A673 (cell line): ENCODE measurements at regions not wholly inside any gene's neighbourhood (a gene's known extent, or its start where the extent isn't known, plus 50 kb on each side); places are given as distances from the start of the nearest gene placed in this dataset.

Experiments used
- BruUV-seq: library from RNA; stranded (reverse); fragments of 400-500 nt; replicated peaks from 2 replicates; lab custom pipeline; 2021; lab: Mats Ljungman, UMichigan
- CTCF ChIA-PET: fragments of 300-600 bp; sonication (Branson Sonifier 250); formaldehyde crosslinking; loops from one replicate; lab custom pipeline; 2022; ENCODE audit warnings: antibody characterized with exemption; lab: Charles Lee
- POLR2A ChIA-PET: fragments of 300-600 bp; sonication (Branson Sonifier 250); formaldehyde crosslinking; loops from one replicate; lab custom pipeline; 2022; ENCODE audit warnings: antibody characterized with exemption; ENCODE audit not compliant: low non-redundant PET; lab: Charles Lee
- DNase-seq: peaks from one replicate; pipeline ENCODE4 v3.0.0-alpha.2; 2015; ENCODE audit warnings: low spot score
- H3K27ac ChIP-seq: fragments of 200-600 bp; sonication (generic); 2 replicates; pipeline ENCODE4 v1.5.1; 2016; ENCODE audit warnings: mixed run types, low read depth, mild to moderate bottlenecking, mixed read lengths, antibody characterized with exemption, low read length; ENCODE audit not compliant: poor library complexity, severe bottlenecking
- H3K27me3 ChIP-seq: fragments of 200-600 bp; sonication (generic); replicated peaks from 2 replicates; pipeline ENCODE4 v1.6.1; 2017; ENCODE audit warnings: mixed run types, low read depth, mild to moderate bottlenecking, mixed read lengths, antibody characterized with exemption, low read length; ENCODE audit not compliant: insufficient read depth, poor library complexity
- H3K36me3 ChIP-seq: fragments of 200-600 bp; sonication (generic); 2 replicates; pipeline ENCODE4 v1.6.1; 2016; ENCODE audit warnings: mixed run types, mild to moderate bottlenecking, mixed read lengths, antibody characterized with exemption, low read length; ENCODE audit not compliant: insufficient read depth, poor library complexity, severe bottlenecking
- H3K4me1 ChIP-seq: fragments of 200-600 bp; sonication (generic); 2 replicates; pipeline ENCODE4 v1.6.1; 2017; ENCODE audit warnings: mixed run types, mild to moderate bottlenecking, mixed read lengths, antibody characterized with exemption, low read length; ENCODE audit not compliant: insufficient read depth, poor library complexity, severe bottlenecking
- H3K4me3 ChIP-seq: fragments of 200-600 bp; sonication (generic); 2 replicates; pipeline ENCODE4 v1.5.1; 2016; ENCODE audit warnings: low read depth, mixed run types, mild to moderate bottlenecking, mixed read lengths, low read length; ENCODE audit not compliant: poor library complexity, severe bottlenecking
- H3K9me3 ChIP-seq: fragments of 200-600 bp; sonication (generic); 2 replicates; pipeline ENCODE4 v1.6.1; 2016; ENCODE audit warnings: mixed run types, low read depth, mild to moderate bottlenecking, mixed read lengths, antibody characterized with exemption, low read length; ENCODE audit not compliant: poor library complexity, severe bottlenecking
- CTCF ChIP-seq: fragments of 300-800, 200-600 bp; sonication (generic); conservative IDR thresholded peaks from 2 replicates; pipeline ENCODE4 v1.5.1; 2017; ENCODE audit warnings: low read depth, mild to moderate bottlenecking, antibody characterized with exemption, low read length, moderate library complexity, mixed read lengths
- EZH2 ChIP-seq: fragments of 200-600 bp; sonication (generic); IDR thresholded peaks from 2 replicates; pipeline ENCODE4 v1.6.1; 2017; ENCODE audit warnings: borderline replicate concordance, low read depth, mild to moderate bottlenecking, mixed read lengths, antibody characterized with exemption, low read length; ENCODE audit not compliant: poor library complexity, severe bottlenecking
- intact Hi-C: fragments of 100-400 bp; cut with micrococcal nuclease; formaldehyde crosslinking; loops from one replicate; pipeline ENCODE4 v1.10.0; 2022; ENCODE audit not compliant: unreplicated experiment

DNA sequence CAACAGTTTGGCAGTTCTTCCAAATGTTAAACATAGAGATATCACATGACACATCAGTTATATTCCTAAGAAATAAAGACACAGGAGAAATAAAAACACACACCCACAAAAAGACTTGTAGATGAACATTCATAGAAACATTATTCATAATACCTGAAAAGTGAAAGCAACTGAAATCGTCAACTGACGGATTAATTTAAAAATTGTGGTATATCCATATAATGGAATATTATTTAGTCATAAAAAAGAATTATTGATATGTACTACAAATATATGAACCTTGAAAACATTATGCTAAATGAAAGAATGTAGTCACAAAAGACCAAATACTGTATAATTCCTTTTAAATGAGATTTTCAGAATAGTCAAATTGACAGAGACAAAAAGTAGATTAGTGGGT, 330.2 kb upstream of the CD180 start:
- intact Hi-C loops, result no loop called here
- TF ChIP-seq EZH2, result no peak
- TF ChIP-seq CTCF, result no peak
- Histone ChIP-seq H3K27ac (no peak overlapping the region), H3K27me3 (no peaks in the 10 kb centered on the region), H3K4me1 (no peaks in the 10 kb centered on the region), H3K36me3 (no peaks in the 10 kb centered on the region), H3K9me3 (peaks cover 8% of the 10 kb centered on the region), H3K4me3 (no peak overlapping the region)
- ChIA-PET POLR2A (no interaction called here), CTCF (no interaction called here)
- DNase-seq, result no peak
- no TSS peak for BruUV-seq

GRCh38 chr5:67520161-67520908, 323.7 kb upstream of the CD180 start:
- ChIA-PET CTCF (no interaction called here), POLR2A (no interaction called here)
- DNase-seq, result no peak
- H3K27ac ChIP-seq, result no peak overlapping the region
- H3K36me3 ChIP-seq, result no peaks in the 10 kb centered on the region
- H3K4me1 ChIP-seq, result no peaks in the 10 kb centered on the region
- H3K9me3 ChIP-seq, result no peaks in the 10 kb centered on the region
- no peak overlapping the region for H3K4me3 ChIP-seq
- intact Hi-C loops, result no loop called here
- BruUV-seq, result no TSS peak
- no peaks in the 10 kb centered on the region for H3K27me3 ChIP-seq
- TF ChIP-seq EZH2 (no peak), CTCF (no peak)

- BruUV-seq, result no TSS peak
- CTCF ChIA-PET, result no interaction called here
- no peak for TF ChIP-seq EZH2
- TF ChIP-seq CTCF, result no peak
- no peak overlapping the region for H3K4me3 ChIP-seq
- H3K9me3 ChIP-seq, result no peaks in the 10 kb centered on the region
- POLR2A ChIA-PET, result no interaction called here
- intact Hi-C loops, result no loop called here
- no peaks in the 10 kb centered on the region for H3K4me1 ChIP-seq
- DNase-seq, result no peak
- no peaks in the 10 kb centered on the region for H3K27me3 ChIP-seq
- H3K36me3 ChIP-seq, result no peaks in the 10 kb centered on the region
- H3K27ac ChIP-seq, result no peak overlapping the region
Measured at GRCh38 chr5:67518227-67518626, 321.6 kb upstream of the CD180 start.
